ENCODE measurements at regions not wholly inside any gene's neighbourhood (a gene's known extent, or its start where the extent isn't known, plus 50 kb on each side); places are given as distances from the start of the nearest gene placed in this dataset.

GRCh38 chr7:115883629-115884028 lies 146.9 kb downstream of the TFEC start:
- Histone ChIP-seq H3K36me3 (ENCODE audit: insufficient read depth, low read length) (no peaks in the 10 kb centered on the region), H3K4me1 (ENCODE audit: insufficient read depth, low read length) (no peaks in the 10 kb centered on the region), H3K4me3 (ENCODE audit: low read depth in 1 of 2, low read length in 2 of 2) (no peak overlapping the region), H3K9me3 (ENCODE audit: low read length) (no peaks in the 10 kb centered on the region), H3K27me3 (ENCODE audit: control insufficient read depth in 1 of 2, insufficient read depth in 2 of 2, low read length in 2 of 2) (no peaks in the 10 kb centered on the region), H3K27ac (ENCODE audit: low read depth, low read length) (no peak overlapping the region), H3K9ac (ENCODE audit: low read length) (no peak overlapping the region)

GRCh38 chr7:115881476-115881875 lies 149.1 kb downstream of the TFEC start:
- no peaks in the 10 kb centered on the region for H3K9me3 ChIP-seq (ENCODE audit: low read length)
- no peaks in the 10 kb centered on the region for H3K36me3 ChIP-seq (ENCODE audit: insufficient read depth, low read length)
- H3K9ac ChIP-seq (ENCODE audit: low read length): no peak overlapping the region
- H3K27me3 ChIP-seq (ENCODE audit: control insufficient read depth in 1 of 2, insufficient read depth in 2 of 2, low read length in 2 of 2): no peaks in the 10 kb centered on the region
- no peak overlapping the region for H3K27ac ChIP-seq (ENCODE audit: low read depth, low read length)
- no peaks in the 10 kb centered on the region for H3K4me1 ChIP-seq (ENCODE audit: insufficient read depth, low read length)
- H3K4me3 ChIP-seq (ENCODE audit: low read depth in 1 of 2, low read length in 2 of 2): no peak overlapping the region

GRCh38 chr7:115879171-115879570 lies 151.4 kb downstream of the TFEC start:
- Histone ChIP-seq H3K36me3 (ENCODE audit: insufficient read depth, low read length) (no peaks in the 10 kb centered on the region), H3K27ac (ENCODE audit: low read depth, low read length) (no peak overlapping the region), H3K27me3 (ENCODE audit: control insufficient read depth in 1 of 2, insufficient read depth in 2 of 2, low read length in 2 of 2) (no peaks in the 10 kb centered on the region), H3K9me3 (ENCODE audit: low read length) (no peaks in the 10 kb centered on the region), H3K4me1 (ENCODE audit: insufficient read depth, low read length) (no peaks in the 10 kb centered on the region), H3K9ac (ENCODE audit: low read length) (no peak overlapping the region), H3K4me3 (ENCODE audit: low read depth in 1 of 2, low read length in 2 of 2) (no peak overlapping the region)

GRCh38 chr7:115869801-115870200 lies 160.8 kb downstream of the TFEC start:
- Histone ChIP-seq H3K4me1 (ENCODE audit: insufficient read depth, low read length) (no peaks in the 10 kb centered on the region), H3K9me3 (ENCODE audit: low read length) (no peaks in the 10 kb centered on the region), H3K27ac (ENCODE audit: low read depth, low read length) (no peak overlapping the region), H3K27me3 (ENCODE audit: control insufficient read depth in 1 of 2, insufficient read depth in 2 of 2, low read length in 2 of 2) (no peaks in the 10 kb centered on the region), H3K9ac (ENCODE audit: low read length) (no peak overlapping the region), H3K36me3 (ENCODE audit: insufficient read depth, low read length) (no peaks in the 10 kb centered on the region), H3K4me3 (ENCODE audit: low read depth in 1 of 2, low read length in 2 of 2) (no peak overlapping the region)

GRCh38 chr7:115869190-115869589 lies 161.4 kb downstream of the TFEC start:
- no peak overlapping the region for H3K27ac ChIP-seq (ENCODE audit: low read depth, low read length)
- H3K4me3 ChIP-seq (ENCODE audit: low read depth in 1 of 2, low read length in 2 of 2): no peak overlapping the region
- no peaks in the 10 kb centered on the region for H3K4me1 ChIP-seq (ENCODE audit: insufficient read depth, low read length)
- H3K36me3 ChIP-seq (ENCODE audit: insufficient read depth, low read length): no peaks in the 10 kb centered on the region
- H3K9me3 ChIP-seq (ENCODE audit: low read length): no peaks in the 10 kb centered on the region
- no peak overlapping the region for H3K9ac ChIP-seq (ENCODE audit: low read length)
- no peaks in the 10 kb centered on the region for H3K27me3 ChIP-seq (ENCODE audit: control insufficient read depth in 1 of 2, insufficient read depth in 2 of 2, low read length in 2 of 2)

GRCh38 chr7:115868369-115868768 lies 162.2 kb downstream of the TFEC start:
- H3K36me3 ChIP-seq (ENCODE audit: insufficient read depth, low read length): no peaks in the 10 kb centered on the region
- H3K4me3 ChIP-seq (ENCODE audit: low read depth in 1 of 2, low read length in 2 of 2): no peak overlapping the region
- H3K9me3 ChIP-seq (ENCODE audit: low read length): no peaks in the 10 kb centered on the region
- no peaks in the 10 kb centered on the region for H3K27me3 ChIP-seq (ENCODE audit: control insufficient read depth in 1 of 2, insufficient read depth in 2 of 2, low read length in 2 of 2)
- H3K4me1 ChIP-seq (ENCODE audit: insufficient read depth, low read length): no peaks in the 10 kb centered on the region
- no peak overlapping the region for H3K9ac ChIP-seq (ENCODE audit: low read length)
- H3K27ac ChIP-seq (ENCODE audit: low read depth, low read length): no peak overlapping the region

- Histone ChIP-seq H3K36me3 (ENCODE audit: insufficient read depth, low read length) (no peaks in the 10 kb centered on the region), H3K9ac (ENCODE audit: low read length) (no peak overlapping the region), H3K27me3 (ENCODE audit: control insufficient read depth in 1 of 2, insufficient read depth in 2 of 2, low read length in 2 of 2) (no peaks in the 10 kb centered on the region), H3K4me1 (ENCODE audit: insufficient read depth, low read length) (no peaks in the 10 kb centered on the region), H3K27ac (ENCODE audit: low read depth, low read length) (no peak overlapping the region), H3K4me3 (ENCODE audit: low read depth in 1 of 2, low read length in 2 of 2) (no peak overlapping the region), H3K9me3 (ENCODE audit: low read length) (no peaks in the 10 kb centered on the region)
These were observed 166.5 kb downstream of the TFEC start for GRCh38 chr7:115864082-115864481.

- Histone ChIP-seq H3K27me3 (ENCODE audit: control insufficient read depth in 1 of 2, insufficient read depth in 2 of 2, low read length in 2 of 2) (no peaks in the 10 kb centered on the region), H3K27ac (ENCODE audit: low read depth, low read length) (no peak overlapping the region), H3K9me3 (ENCODE audit: low read length) (no peaks in the 10 kb centered on the region), H3K4me3 (ENCODE audit: low read depth in 1 of 2, low read length in 2 of 2) (no peak overlapping the region), H3K36me3 (ENCODE audit: insufficient read depth, low read length) (no peaks in the 10 kb centered on the region), H3K9ac (ENCODE audit: low read length) (no peak overlapping the region), H3K4me1 (ENCODE audit: insufficient read depth, low read length) (no peaks in the 10 kb centered on the region)
These were observed 179.3 kb downstream of the TFEC start for GRCh38 chr7:115851291-115851690.

- Histone ChIP-seq H3K9me3 (ENCODE audit: low read length) (no peaks in the 10 kb centered on the region), H3K27me3 (ENCODE audit: control insufficient read depth in 1 of 2, insufficient read depth in 2 of 2, low read length in 2 of 2) (no peaks in the 10 kb centered on the region), H3K27ac (ENCODE audit: low read depth, low read length) (no peak overlapping the region), H3K9ac (ENCODE audit: low read length) (no peak overlapping the region), H3K4me3 (ENCODE audit: low read depth in 1 of 2, low read length in 2 of 2) (no peak overlapping the region), H3K4me1 (ENCODE audit: insufficient read depth, low read length) (no peaks in the 10 kb centered on the region), H3K36me3 (ENCODE audit: insufficient read depth, low read length) (no peaks in the 10 kb centered on the region)
These were observed 179.8 kb downstream of the TFEC start for GRCh38 chr7:115850774-115851173.

GRCh38 chr7:115844857-115845256 lies 185.7 kb downstream of the TFEC start:
- Histone ChIP-seq H3K4me3 (ENCODE audit: low read depth in 1 of 2, low read length in 2 of 2) (no peak overlapping the region), H3K36me3 (ENCODE audit: insufficient read depth, low read length) (no peaks in the 10 kb centered on the region), H3K4me1 (ENCODE audit: insufficient read depth, low read length) (no peaks in the 10 kb centered on the region), H3K9ac (ENCODE audit: low read length) (no peak overlapping the region), H3K27me3 (ENCODE audit: control insufficient read depth in 1 of 2, insufficient read depth in 2 of 2, low read length in 2 of 2) (no peaks in the 10 kb centered on the region), H3K27ac (ENCODE audit: low read depth, low read length) (no peak overlapping the region), H3K9me3 (ENCODE audit: low read length) (no peaks in the 10 kb centered on the region)

GRCh38 chr7:115840702-115841101 lies 189.9 kb downstream of the TFEC start:
- Histone ChIP-seq H3K9ac (ENCODE audit: low read length) (no peak overlapping the region), H3K27me3 (ENCODE audit: control insufficient read depth in 1 of 2, insufficient read depth in 2 of 2, low read length in 2 of 2) (no peaks in the 10 kb centered on the region), H3K4me3 (ENCODE audit: low read depth in 1 of 2, low read length in 2 of 2) (no peak overlapping the region), H3K27ac (ENCODE audit: low read depth, low read length) (no peak overlapping the region), H3K36me3 (ENCODE audit: insufficient read depth, low read length) (no peaks in the 10 kb centered on the region), H3K4me1 (ENCODE audit: insufficient read depth, low read length) (no peaks in the 10 kb centered on the region), H3K9me3 (ENCODE audit: low read length) (no peaks in the 10 kb centered on the region)

GRCh38 chr7:115838829-115839228 lies 191.7 kb downstream of the TFEC start:
- H3K27me3 ChIP-seq (ENCODE audit: control insufficient read depth in 1 of 2, insufficient read depth in 2 of 2, low read length in 2 of 2): no peaks in the 10 kb centered on the region
- no peaks in the 10 kb centered on the region for H3K4me1 ChIP-seq (ENCODE audit: insufficient read depth, low read length)
- H3K9me3 ChIP-seq (ENCODE audit: low read length): no peaks in the 10 kb centered on the region
- no peak overlapping the region for H3K27ac ChIP-seq (ENCODE audit: low read depth, low read length)
- no peak overlapping the region for H3K9ac ChIP-seq (ENCODE audit: low read length)
- H3K36me3 ChIP-seq (ENCODE audit: insufficient read depth, low read length): no peaks in the 10 kb centered on the region
- H3K4me3 ChIP-seq (ENCODE audit: low read depth in 1 of 2, low read length in 2 of 2): no peak overlapping the region
